ENCODE measurements at regions not wholly inside any gene's neighbourhood (a gene's known extent, or its start where the extent isn't known, plus 50 kb on each side); places are given as distances from the start of the nearest gene placed in this dataset.

- H3K4me1 Mint-ChIP-seq (ENCODE audit: low read depth) = no peaks in the 10 kb centered on the region
- intact Hi-C loops (cut with micrococcal nuclease) = no loop called here
- H3K36me3 Mint-ChIP-seq (ENCODE audit: low read depth) = no peaks in the 10 kb centered on the region
- POLR2A ChIA-PET = no interaction called here
- no peak overlapping the region for H3K4me3 Mint-ChIP-seq
- H3K27me3 Mint-ChIP-seq = no peaks in the 10 kb centered on the region
- no peaks in the 10 kb centered on the region for H3K9me3 Mint-ChIP-seq
- DNase-seq (no peak), ATAC-seq (no peak)
- no peak overlapping the region for H3K27ac Mint-ChIP-seq
- TF ChIP-seq CTCF (IDR thresholded peaks at IDR 0.05) = no peak
- CTCF ChIA-PET = no interaction called here
Observed at GRCh38 chr6:14965424-14966075, 280.3 kb upstream of the JARID2 start.

GRCh38 chr6:14966096-14966905 lies 279.6 kb upstream of the JARID2 start:
- DNase-seq = no peak
- ChIA-PET CTCF (no interaction called here), POLR2A (no interaction called here)
- no peak for TF ChIP-seq CTCF (IDR thresholded peaks at IDR 0.05)
- intact Hi-C loops (cut with micrococcal nuclease) = no loop called here
- no peak overlapping the region for H3K4me3 Mint-ChIP-seq
- H3K9me3 Mint-ChIP-seq = no peaks in the 10 kb centered on the region
- H3K27ac Mint-ChIP-seq = no peak overlapping the region
- no peaks in the 10 kb centered on the region for H3K4me1 Mint-ChIP-seq (ENCODE audit: low read depth)
- no peak for ATAC-seq
- H3K36me3 Mint-ChIP-seq (ENCODE audit: low read depth) = no peaks in the 10 kb centered on the region
- H3K27me3 Mint-ChIP-seq = no peaks in the 10 kb centered on the region

GRCh38 chr6:14966906-14967711 lies 278.8 kb upstream of the JARID2 start:
- intact Hi-C loops (cut with micrococcal nuclease) = no loop called here
- no peaks in the 10 kb centered on the region for H3K4me1 Mint-ChIP-seq (ENCODE audit: low read depth)
- no peak overlapping the region for H3K27ac Mint-ChIP-seq
- no peaks in the 10 kb centered on the region for H3K36me3 Mint-ChIP-seq (ENCODE audit: low read depth)
- TF ChIP-seq CTCF (IDR thresholded peaks at IDR 0.05) = no peak
- no peak for ATAC-seq
- no peak overlapping the region for H3K4me3 Mint-ChIP-seq
- ChIA-PET POLR2A (no interaction called here), CTCF (no interaction called here)
- no peaks in the 10 kb centered on the region for H3K9me3 Mint-ChIP-seq
- H3K27me3 Mint-ChIP-seq = no peaks in the 10 kb centered on the region
- DNase-seq = no peak

DNA sequence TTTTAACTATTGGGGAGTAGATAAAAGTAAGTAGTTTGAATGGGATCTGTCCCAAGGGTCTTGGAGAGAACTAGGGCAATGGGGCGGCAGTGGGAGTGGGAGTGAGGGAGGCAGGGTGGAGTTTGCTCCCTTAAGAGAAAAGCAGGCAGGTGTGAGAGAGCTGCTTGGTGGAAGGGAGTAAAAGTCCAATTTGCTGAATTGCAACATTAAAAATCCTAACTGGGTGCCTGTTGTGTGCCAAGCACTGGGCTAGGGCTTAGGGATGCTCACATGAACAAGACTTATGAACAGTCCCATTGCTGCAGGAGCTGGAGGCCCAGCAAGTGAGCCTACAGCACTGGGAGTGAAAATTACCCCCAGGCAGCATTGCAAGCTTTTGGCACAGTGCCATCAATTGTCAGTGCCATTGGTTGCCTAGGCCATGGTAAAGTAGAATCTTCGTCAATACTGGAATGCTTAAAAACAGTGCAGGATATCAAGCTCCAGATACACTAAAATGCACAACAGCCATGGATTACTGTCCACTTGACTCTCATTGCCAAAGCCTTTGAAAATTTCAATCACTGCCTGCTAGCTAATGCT lies 277.7 kb upstream of the JARID2 start:
- intact Hi-C loops (cut with micrococcal nuclease) = no loop called here
- ATAC-seq = no peak
- no peak for DNase-seq
- Mint-ChIP-seq H3K9me3 (no peaks in the 10 kb centered on the region), H3K27me3 (no peaks in the 10 kb centered on the region), H3K27ac (no peak overlapping the region), H3K4me3 (no peak overlapping the region), H3K36me3 (ENCODE audit: low read depth) (no peaks in the 10 kb centered on the region), H3K4me1 (ENCODE audit: low read depth) (no peaks in the 10 kb centered on the region)
- TF ChIP-seq CTCF (IDR thresholded peaks at IDR 0.05) = no peak
- POLR2A ChIA-PET = interaction anchor here (0.6 kb wide), 1 partner anchor 930 kb away, joined by 3 read pairs; no protein-coding TSS in a partner anchor
- CTCF ChIA-PET = interaction anchor here (1.6 kb wide), 1 partner anchor 16 kb away, joined by 3 read pairs; no protein-coding TSS in a partner anchor
